ENCODE measurements at regions not wholly inside any gene's neighbourhood (a gene's known extent, or its start where the extent isn't known, plus 50 kb on each side); places are given as distances from the start of the nearest gene placed in this dataset.

DNA sequence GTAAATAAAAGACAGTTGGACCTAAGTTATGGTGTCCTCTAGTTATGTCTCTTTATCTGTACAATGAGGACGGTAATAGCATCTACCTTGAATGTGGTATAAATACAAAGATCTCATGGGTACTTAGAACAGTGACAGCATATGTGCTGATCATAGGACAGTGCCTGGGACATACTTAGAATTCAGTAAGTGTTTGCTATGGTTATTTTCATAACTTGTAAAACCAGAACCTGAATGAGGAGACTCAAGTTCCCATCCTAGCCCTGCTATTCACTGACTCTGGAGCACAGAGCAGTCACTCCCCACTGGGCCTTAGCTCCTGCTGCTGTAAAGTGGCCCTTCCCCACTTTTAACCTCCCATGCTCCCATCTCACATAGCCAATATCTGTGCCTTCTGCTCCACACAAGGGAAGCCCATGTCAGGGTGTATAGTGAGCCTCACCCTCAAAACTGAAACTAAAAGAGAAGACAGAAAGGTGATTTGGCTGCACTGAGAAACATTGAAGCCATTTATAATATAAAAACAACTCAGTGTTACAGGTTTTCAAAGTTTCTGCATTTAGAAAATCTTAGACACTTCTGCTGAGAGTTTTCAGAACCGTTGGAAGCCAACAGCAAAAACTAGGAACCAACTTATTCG is 225.4 kb upstream of the UBE2E2 start:
- TF ChIP-seq SIN3A (IDR thresholded peaks at IDR 0.05; ENCODE audit: borderline replicate concordance, insufficient read depth, low read length) = no peak
- TF ChIP-seq POLR2AphosphoS5 (IDR thresholded peaks at IDR 0.05; ENCODE audit: low read depth, low read length) = no peak
- TF ChIP-seq TAF1 (IDR thresholded peaks at IDR 0.05; ENCODE audit: borderline replicate concordance, insufficient read depth, low read length) = no peak
- TF ChIP-seq, protein P1, sequence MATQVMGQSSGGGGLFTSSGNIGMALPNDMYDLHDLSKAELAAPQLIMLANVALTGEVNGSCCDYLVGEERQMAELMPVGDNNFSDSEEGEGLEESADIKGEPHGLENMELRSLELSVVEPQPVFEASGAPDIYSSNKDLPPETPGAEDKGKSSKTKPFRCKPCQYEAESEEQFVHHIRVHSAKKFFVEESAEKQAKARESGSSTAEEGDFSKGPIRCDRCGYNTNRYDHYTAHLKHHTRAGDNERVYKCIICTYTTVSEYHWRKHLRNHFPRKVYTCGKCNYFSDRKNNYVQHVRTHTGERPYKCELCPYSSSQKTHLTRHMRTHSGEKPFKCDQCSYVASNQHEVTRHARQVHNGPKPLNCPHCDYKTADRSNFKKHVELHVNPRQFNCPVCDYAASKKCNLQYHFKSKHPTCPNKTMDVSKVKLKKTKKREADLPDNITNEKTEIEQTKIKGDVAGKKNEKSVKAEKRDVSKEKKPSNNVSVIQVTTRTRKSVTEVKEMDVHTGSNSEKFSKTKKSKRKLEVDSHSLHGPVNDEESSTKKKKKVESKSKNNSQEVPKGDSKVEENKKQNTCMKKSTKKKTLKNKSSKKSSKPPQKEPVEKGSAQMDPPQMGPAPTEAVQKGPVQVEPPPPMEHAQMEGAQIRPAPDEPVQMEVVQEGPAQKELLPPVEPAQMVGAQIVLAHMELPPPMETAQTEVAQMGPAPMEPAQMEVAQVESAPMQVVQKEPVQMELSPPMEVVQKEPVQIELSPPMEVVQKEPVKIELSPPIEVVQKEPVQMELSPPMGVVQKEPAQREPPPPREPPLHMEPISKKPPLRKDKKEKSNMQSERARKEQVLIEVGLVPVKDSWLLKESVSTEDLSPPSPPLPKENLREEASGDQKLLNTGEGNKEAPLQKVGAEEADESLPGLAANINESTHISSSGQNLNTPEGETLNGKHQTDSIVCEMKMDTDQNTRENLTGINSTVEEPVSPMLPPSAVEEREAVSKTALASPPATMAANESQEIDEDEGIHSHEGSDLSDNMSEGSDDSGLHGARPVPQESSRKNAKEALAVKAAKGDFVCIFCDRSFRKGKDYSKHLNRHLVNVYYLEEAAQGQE (IDR thresholded peaks at IDR 0.05; ENCODE audit: insufficient read depth in 1 of 2, low read depth in 2 of 2, low read length in 2 of 2) = no peak
- TF ChIP-seq FOXP2 (optimal IDR thresholded peaks at IDR 0.05; ENCODE audit: borderline replicate concordance, extremely low read depth, extremely low read length, insufficient read depth) = no peak

DNA sequence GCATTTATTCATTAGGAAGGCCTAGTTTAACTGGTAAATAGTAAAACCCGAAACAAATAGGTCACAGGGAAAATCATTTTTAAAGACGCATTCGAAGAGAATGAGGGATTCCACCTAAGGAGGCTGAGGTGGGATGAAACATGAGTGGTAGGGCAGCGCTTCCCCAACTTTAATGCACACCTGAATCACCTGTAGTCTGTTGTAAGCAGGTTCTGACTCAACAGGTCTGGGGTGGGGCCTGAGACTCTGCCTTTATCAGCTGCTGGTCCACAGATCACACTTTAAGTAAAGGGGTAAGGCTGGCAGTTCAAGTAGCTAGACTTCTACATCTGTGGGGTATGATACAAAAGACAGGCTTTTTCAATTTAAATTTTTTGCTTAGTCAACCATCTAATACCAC is 223.5 kb upstream of the UBE2E2 start:
- TF ChIP-seq SIN3A (IDR thresholded peaks at IDR 0.05; ENCODE audit: borderline replicate concordance, insufficient read depth, low read length) (no peak), FOXP2 (optimal IDR thresholded peaks at IDR 0.05; ENCODE audit: borderline replicate concordance, extremely low read depth, extremely low read length, insufficient read depth) (no peak), POLR2AphosphoS5 (IDR thresholded peaks at IDR 0.05; ENCODE audit: low read depth, low read length) (no peak), TAF1 (IDR thresholded peaks at IDR 0.05; ENCODE audit: borderline replicate concordance, insufficient read depth, low read length) (no peak)
- TF ChIP-seq, protein P1 (IDR thresholded peaks at IDR 0.05; ENCODE audit: insufficient read depth in 1 of 2, low read depth in 2 of 2, low read length in 2 of 2) = no peak

DNA sequence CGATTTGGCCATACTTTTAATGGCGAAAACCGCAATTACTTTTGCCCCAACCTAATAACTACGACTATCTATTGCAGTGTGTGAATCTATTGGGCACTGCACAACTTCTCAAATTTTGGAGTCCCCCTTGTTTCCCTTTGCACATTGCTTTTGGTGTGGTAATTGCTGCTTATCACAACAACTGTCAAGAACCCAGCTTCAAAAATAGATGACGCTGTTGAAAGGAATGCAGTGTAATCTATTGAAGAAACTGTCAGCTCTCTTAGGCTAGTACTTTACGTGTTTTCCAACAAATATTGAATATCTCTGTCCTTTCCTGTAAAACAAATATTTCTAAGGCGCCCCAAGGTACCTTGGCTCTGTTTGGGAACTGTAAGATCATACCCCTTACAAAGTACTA is 222.8 kb upstream of the UBE2E2 start:
- TF ChIP-seq TAF1 (IDR thresholded peaks at IDR 0.05; ENCODE audit: borderline replicate concordance, insufficient read depth, low read length) (no peak), POLR2AphosphoS5 (IDR thresholded peaks at IDR 0.05; ENCODE audit: low read depth, low read length) (no peak), FOXP2 (optimal IDR thresholded peaks at IDR 0.05; ENCODE audit: borderline replicate concordance, extremely low read depth, extremely low read length, insufficient read depth) (no peak), SIN3A (IDR thresholded peaks at IDR 0.05; ENCODE audit: borderline replicate concordance, insufficient read depth, low read length) (no peak)
- TF ChIP-seq, protein P1 (IDR thresholded peaks at IDR 0.05; ENCODE audit: insufficient read depth in 1 of 2, low read depth in 2 of 2, low read length in 2 of 2) = no peak

DNA sequence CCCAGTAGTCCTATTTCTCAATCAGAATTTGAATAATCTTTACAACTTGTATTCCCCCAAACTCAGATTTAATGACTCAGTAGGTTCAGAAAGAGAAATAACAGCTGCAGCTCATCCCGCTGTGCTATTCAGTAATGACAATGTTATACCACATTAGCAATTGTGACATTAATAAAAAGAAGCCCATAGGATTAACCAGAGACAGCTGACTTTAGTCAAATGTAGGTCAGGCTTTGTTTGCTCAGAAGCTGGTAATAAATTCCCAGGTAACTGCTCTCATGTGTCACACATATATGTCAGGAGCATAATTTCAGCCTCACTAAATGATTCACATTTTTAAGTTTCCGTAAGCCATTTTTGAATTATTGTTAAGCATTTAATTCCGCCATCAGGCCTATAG is 222.0 kb upstream of the UBE2E2 start:
- TF ChIP-seq FOXP2 (optimal IDR thresholded peaks at IDR 0.05; ENCODE audit: borderline replicate concordance, extremely low read depth, extremely low read length, insufficient read depth) = no peak
- no peak for TF ChIP-seq SIN3A (IDR thresholded peaks at IDR 0.05; ENCODE audit: borderline replicate concordance, insufficient read depth, low read length)
- TF ChIP-seq, protein P1 (IDR thresholded peaks at IDR 0.05; ENCODE audit: insufficient read depth in 1 of 2, low read depth in 2 of 2, low read length in 2 of 2) = no peak
- TF ChIP-seq POLR2AphosphoS5 (IDR thresholded peaks at IDR 0.05; ENCODE audit: low read depth, low read length) = no peak
- TF ChIP-seq TAF1 (IDR thresholded peaks at IDR 0.05; ENCODE audit: borderline replicate concordance, insufficient read depth, low read length) = no peak
